Endothelial cell of umbilical vein (primary cell): ENCODE measurements at regions not wholly inside any gene's neighbourhood (a gene's known extent, or its start where the extent isn't known, plus 50 kb on each side); places are given as distances from the start of the nearest gene placed in this dataset.

ENCODE experiments used
- BruUV-seq: library from RNA; stranded (reverse); fragments of 400-500 nt; replicated peaks from 2 replicates; lab custom pipeline; 2021; lab: Mats Ljungman, UMichigan
- CTCF ChIA-PET: fragments of 300-600, 350-600 bp; sonication (Branson Sonifier 250); formaldehyde crosslinking; loops from one replicate; lab custom pipeline; 2021; ENCODE audit warnings: antibody characterized with exemption, inconsistent platforms; lab: Charles Lee
- POLR2A ChIA-PET: fragments of 300-600, 350-600 bp; sonication (Branson Sonifier 250); formaldehyde crosslinking; loops from one replicate; lab custom pipeline; 2021; ENCODE audit warnings: antibody characterized with exemption, inconsistent platforms; lab: Charles Lee
- DNase-seq: peaks from one replicate; pipeline ENCODE4 v3.0.0-alpha.2; 2011; ENCODE audit warnings: low read depth, low spot score
- FAIRE-seq: peaks from 2 replicates; lab custom pipeline; 2011; peaks lifted over from hg19 to GRCh38; lab: Jason Lieb, UNC
- H2AFZ ChIP-seq: 2 replicates; pipeline ENCODE4 v1.6.0; 2012; ENCODE audit warnings: low read depth, low read length, control low read depth, inconsistent platforms
- H3K27ac ChIP-seq: 2 replicates; pipeline ENCODE4 v1.5.1; 2011; ENCODE audit warnings: low read depth, mild to moderate bottlenecking, control low read depth, low read length, moderate library complexity; ENCODE audit not compliant: insufficient read depth
- H3K27me3 ChIP-seq, 2 experiments: 2 replicates each; pipeline versions ENCODE4 v1.6.0 to v1.6.1; 2011; ENCODE audit warnings: low read length in 2 of 2, mixed read lengths in 1 of 2; ENCODE audit not compliant: control insufficient read depth in 2 of 2, insufficient read depth in 2 of 2
- H3K36me3 ChIP-seq, 2 experiments: 2 replicates in 1 of 2; 3 replicates in 1 of 2; pipeline ENCODE4 v1.5.1; 2011; ENCODE audit warnings: low read length in 2 of 2, mild to moderate bottlenecking in 1 of 2, moderate library complexity in 1 of 2; ENCODE audit not compliant: control insufficient read depth in 2 of 2, insufficient read depth in 2 of 2; ENCODE audit errors: extremely low read depth in 1 of 2
- H3K4me1 ChIP-seq: 3 replicates; pipeline ENCODE4 v1.5.1; 2011; ENCODE audit warnings: mild to moderate bottlenecking, low read length; ENCODE audit not compliant: control insufficient read depth, insufficient read depth; ENCODE audit errors: extremely low read depth
- H3K4me2 ChIP-seq: 2 replicates; pipeline ENCODE4 v1.6.1; 2011; ENCODE audit warnings: low read length, control low read depth, mixed read lengths; ENCODE audit not compliant: insufficient read depth
- H3K4me3 ChIP-seq, 3 experiments: fragments of 200-600 bp in 1 of 3; sonication (generic), shearing (Covaris generic) in 1 of 3; replicated peaks in 1 of 3; 2 replicates each; pipeline ENCODE4 v1.5.1; 2011 to 2016; ENCODE audit warnings: control low read depth in 3 of 3, low read length in 3 of 3, mild to moderate bottlenecking in 2 of 3, inconsistent platforms in 1 of 3, low read depth in 1 of 3, moderate library complexity in 1 of 3; ENCODE audit not compliant: insufficient read depth in 1 of 3
- H3K79me2 ChIP-seq: 2 replicates; pipeline ENCODE4 v1.6.0; 2012; ENCODE audit warnings: low read length, inconsistent platforms; ENCODE audit not compliant: control insufficient read depth, insufficient read depth
- H3K9ac ChIP-seq: replicated peaks from 2 replicates; pipeline ENCODE3; 2011; ENCODE audit warnings: low read length, control low read depth; ENCODE audit not compliant: insufficient read depth; ENCODE audit errors: extremely low read depth
- H3K9me1 ChIP-seq: replicated peaks from 3 replicates; pipeline ENCODE4 v1.6.0; 2011; ENCODE audit warnings: mild to moderate bottlenecking, low read length; ENCODE audit not compliant: control insufficient read depth, insufficient read depth; ENCODE audit errors: extremely low read depth
- H3K9me3 ChIP-seq: replicated peaks from 2 replicates; pipeline ENCODE4 v1.5.1; 2012; ENCODE audit warnings: low read length, inconsistent platforms; ENCODE audit not compliant: control insufficient read depth, insufficient read depth
- H4K20me1 ChIP-seq: replicated peaks from 2 replicates; pipeline ENCODE3; 2011; ENCODE audit warnings: mild to moderate bottlenecking, low read length; ENCODE audit not compliant: control insufficient read depth, insufficient read depth; ENCODE audit errors: extremely low read depth
- EZH2 ChIP-seq: IDR thresholded peaks from 2 replicates; pipeline ENCODE4 v1.6.1; 2012; ENCODE audit warnings: borderline replicate concordance, low read depth, mild to moderate bottlenecking, moderate library complexity, low read length, inconsistent platforms; ENCODE audit not compliant: severe bottlenecking
- FOS ChIP-seq: IDR thresholded peaks from 2 replicates; pipeline ENCODE4 v1.6.1; 2011; ENCODE audit warnings: mild to moderate bottlenecking, low read length, moderate library complexity, borderline replicate concordance; ENCODE audit not compliant: insufficient read depth
- GATA2 ChIP-seq: IDR thresholded peaks from 2 replicates; pipeline ENCODE4 v1.7.0; 2011; ENCODE audit warnings: low read depth, mild to moderate bottlenecking, moderate library complexity, mixed read lengths, low read length; ENCODE audit not compliant: insufficient read length, insufficient read depth
- JUN ChIP-seq: IDR thresholded peaks from 2 replicates; pipeline ENCODE4 v1.6.1; 2011; ENCODE audit warnings: borderline replicate concordance, low read depth; ENCODE audit not compliant: insufficient read length, insufficient read depth
- MYC ChIP-seq: IDR thresholded peaks from one replicate; pipeline ENCODE4 v1.6.1; 2011; ENCODE audit warnings: mild to moderate bottlenecking, low read depth, low read length
- POLR2A ChIP-seq: IDR thresholded peaks from 2 replicates; pipeline ENCODE4 v1.6.1; 2012; ENCODE audit warnings: low read depth, mild to moderate bottlenecking, control low read depth, low read length
- POLR2AphosphoS5 ChIP-seq: IDR thresholded peaks from 2 replicates; pipeline ENCODE4 v1.6.1; 2012; ENCODE audit warnings: low read depth, mild to moderate bottlenecking, control low read depth, low read length, moderate library complexity; ENCODE audit not compliant: insufficient read depth
- dilution Hi-C: fragments of 300-500 bp; cut with MboI; formaldehyde crosslinking; loops from one replicate; pipeline ENCODE4 v1.15.0; 2019; ENCODE audit warnings: low sequenced_read_pairs; ENCODE audit not compliant: extremely low pct_ligation_motif_present
- intact Hi-C: fragments of 100-400 bp; cut with micrococcal nuclease; formaldehyde crosslinking; loops from one replicate; pipeline ENCODE4 v1.10.0; 2022
- TF ChIP-seq, protein P1 (sequence below): IDR thresholded peaks from 2 replicates; pipeline ENCODE4 v1.6.1; 2011; ENCODE audit not compliant: insufficient read depth, insufficient read length
- TF ChIP-seq, protein P2 (sequence below), 2 donors: IDR thresholded peaks; 1 replicate in 1 of 2; 2 replicates in 1 of 2; pipeline ENCODE4 v1.5.1; 2011; ENCODE audit warnings: low read length in 2 of 2, mild to moderate bottlenecking in 2 of 2, moderate library complexity in 2 of 2, control low read depth in 1 of 2, inconsistent platforms in 1 of 2, low read depth in 1 of 2; ENCODE audit not compliant: insufficient read depth in 1 of 2; ENCODE audit errors: extremely low read depth in 1 of 2

DNA sequence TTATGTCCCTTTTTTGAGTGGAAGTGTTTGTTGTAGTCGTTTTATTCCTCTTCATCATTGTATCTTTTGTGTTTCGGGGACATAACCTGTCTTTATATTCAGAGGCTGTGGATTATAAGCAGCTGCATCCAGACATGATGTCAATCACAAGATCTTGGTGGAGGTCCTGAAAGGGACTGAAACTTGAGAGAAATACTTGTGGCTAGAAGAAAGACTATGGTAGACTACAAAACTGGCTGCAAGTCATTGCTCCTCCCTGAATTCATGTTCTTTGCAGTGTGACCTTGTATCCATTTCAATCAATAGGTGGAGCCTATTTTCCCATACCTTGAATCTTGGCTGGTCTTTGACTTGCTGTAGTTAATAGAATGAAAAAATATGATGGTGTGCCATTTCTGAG is 442.4 kb upstream of the PLXNA2 start:
- TF ChIP-seq, protein P1, sequence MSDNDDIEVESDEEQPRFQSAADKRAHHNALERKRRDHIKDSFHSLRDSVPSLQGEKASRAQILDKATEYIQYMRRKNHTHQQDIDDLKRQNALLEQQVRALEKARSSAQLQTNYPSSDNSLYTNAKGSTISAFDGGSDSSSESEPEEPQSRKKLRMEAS, result no peak
- no peak for TF ChIP-seq FOS
- TF ChIP-seq EZH2, result no peak
- no peak for TF ChIP-seq POLR2AphosphoS5
- no peak for TF ChIP-seq MYC
- TF ChIP-seq, protein P2, sequence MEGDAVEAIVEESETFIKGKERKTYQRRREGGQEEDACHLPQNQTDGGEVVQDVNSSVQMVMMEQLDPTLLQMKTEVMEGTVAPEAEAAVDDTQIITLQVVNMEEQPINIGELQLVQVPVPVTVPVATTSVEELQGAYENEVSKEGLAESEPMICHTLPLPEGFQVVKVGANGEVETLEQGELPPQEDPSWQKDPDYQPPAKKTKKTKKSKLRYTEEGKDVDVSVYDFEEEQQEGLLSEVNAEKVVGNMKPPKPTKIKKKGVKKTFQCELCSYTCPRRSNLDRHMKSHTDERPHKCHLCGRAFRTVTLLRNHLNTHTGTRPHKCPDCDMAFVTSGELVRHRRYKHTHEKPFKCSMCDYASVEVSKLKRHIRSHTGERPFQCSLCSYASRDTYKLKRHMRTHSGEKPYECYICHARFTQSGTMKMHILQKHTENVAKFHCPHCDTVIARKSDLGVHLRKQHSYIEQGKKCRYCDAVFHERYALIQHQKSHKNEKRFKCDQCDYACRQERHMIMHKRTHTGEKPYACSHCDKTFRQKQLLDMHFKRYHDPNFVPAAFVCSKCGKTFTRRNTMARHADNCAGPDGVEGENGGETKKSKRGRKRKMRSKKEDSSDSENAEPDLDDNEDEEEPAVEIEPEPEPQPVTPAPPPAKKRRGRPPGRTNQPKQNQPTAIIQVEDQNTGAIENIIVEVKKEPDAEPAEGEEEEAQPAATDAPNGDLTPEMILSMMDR (IDR thresholded peaks at IDR 0.05; ENCODE audit: extremely low read depth in 1 of 2, insufficient read depth in 1 of 2, low read depth in 1 of 2, low read length in 2 of 2), result no peak
- TF ChIP-seq GATA2, result no peak
- TF ChIP-seq JUN, result no peak
- no peak for TF ChIP-seq POLR2A
- peaks cover 8% of the 10 kb centered on the region for H3K4me1 ChIP-seq
- intact Hi-C loops, result no loop called here
- ChIA-PET CTCF (no interaction called here), POLR2A (no interaction called here)
- dilution Hi-C loops, result no loop called here
- H3K9ac ChIP-seq, result no peak overlapping the region
- no peak overlapping the region for H3K4me2 ChIP-seq
- no peak for FAIRE-seq
- DNase-seq, result no peak
- H3K4me3 ChIP-seq, result no peak overlapping the region
- H3K36me3 ChIP-seq, result no peaks in the 10 kb centered on the region
- no TSS peak for BruUV-seq
- H3K9me1 ChIP-seq, result no peaks in the 10 kb centered on the region
- H3K79me2 ChIP-seq, result no peaks in the 10 kb centered on the region
- no peaks in the 10 kb centered on the region for H4K20me1 ChIP-seq
- no peaks in the 10 kb centered on the region for H3K27me3 ChIP-seq
- H3K9me3 ChIP-seq, result no peaks in the 10 kb centered on the region
- H3K27ac ChIP-seq, result no peak overlapping the region
- H2AFZ ChIP-seq, result no peak overlapping the region
